Stomach (tissue), 4 donors: ENCODE measurements at regions not wholly inside any gene's neighbourhood (a gene's known extent, or its start where the extent isn't known, plus 50 kb on each side); places are given as distances from the start of the nearest gene placed in this dataset.

Experiments used
- POLR2A ChIP-seq, 4 donors: fragments of 450-650 bp; IDR thresholded peaks; one replicate each; pipeline ENCODE4 v1.6.1; 2016; ENCODE audit warnings: antibody characterized with exemption in 4 of 4, control low read depth in 2 of 4, mild to moderate bottlenecking in 1 of 4, moderate library complexity in 1 of 4
- TF ChIP-seq, protein P1 (sequence below), 7 experiments: fragments of 450-650 bp in 4 of 7; fragments of 200-600 bp in 3 of 7; sonication (generic) in 3 of 7; IDR thresholded peaks; one replicate each; pipeline ENCODE4 v1.5.1; 2016 to 2019; ENCODE audit warnings: antibody characterized with exemption in 7 of 7, control low read depth in 2 of 7, mild to moderate bottlenecking in 1 of 7

DNA sequence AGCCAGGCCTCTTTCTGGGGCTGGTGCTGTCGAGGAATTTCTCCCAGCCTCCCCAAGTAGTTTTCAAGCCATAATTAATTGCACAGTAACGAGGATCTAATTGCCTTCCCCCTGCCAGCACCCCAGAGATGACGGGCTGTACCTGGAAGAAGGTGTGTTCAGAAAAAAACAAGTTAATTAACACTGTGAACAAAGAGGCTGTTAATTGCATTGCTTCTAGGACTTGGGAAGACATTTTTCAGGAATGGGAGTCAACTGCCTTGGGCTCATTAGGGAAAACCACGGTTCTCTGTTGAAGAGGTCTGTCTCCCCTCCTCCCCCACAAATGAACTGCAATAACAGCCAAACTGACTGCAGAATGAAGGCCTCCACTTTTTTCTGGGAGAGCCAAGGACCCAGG is 176.7 kb downstream of the CCT6B start:
- TF ChIP-seq, protein P1, sequence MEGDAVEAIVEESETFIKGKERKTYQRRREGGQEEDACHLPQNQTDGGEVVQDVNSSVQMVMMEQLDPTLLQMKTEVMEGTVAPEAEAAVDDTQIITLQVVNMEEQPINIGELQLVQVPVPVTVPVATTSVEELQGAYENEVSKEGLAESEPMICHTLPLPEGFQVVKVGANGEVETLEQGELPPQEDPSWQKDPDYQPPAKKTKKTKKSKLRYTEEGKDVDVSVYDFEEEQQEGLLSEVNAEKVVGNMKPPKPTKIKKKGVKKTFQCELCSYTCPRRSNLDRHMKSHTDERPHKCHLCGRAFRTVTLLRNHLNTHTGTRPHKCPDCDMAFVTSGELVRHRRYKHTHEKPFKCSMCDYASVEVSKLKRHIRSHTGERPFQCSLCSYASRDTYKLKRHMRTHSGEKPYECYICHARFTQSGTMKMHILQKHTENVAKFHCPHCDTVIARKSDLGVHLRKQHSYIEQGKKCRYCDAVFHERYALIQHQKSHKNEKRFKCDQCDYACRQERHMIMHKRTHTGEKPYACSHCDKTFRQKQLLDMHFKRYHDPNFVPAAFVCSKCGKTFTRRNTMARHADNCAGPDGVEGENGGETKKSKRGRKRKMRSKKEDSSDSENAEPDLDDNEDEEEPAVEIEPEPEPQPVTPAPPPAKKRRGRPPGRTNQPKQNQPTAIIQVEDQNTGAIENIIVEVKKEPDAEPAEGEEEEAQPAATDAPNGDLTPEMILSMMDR (IDR thresholded peaks at IDR 0.05) = no peak
- TF ChIP-seq POLR2A (IDR thresholded peaks at IDR 0.05) = no peak
